Activated naive CD4-positive, alpha-beta T cell treated with anti-CD3 and anti-CD28 coated beads, Interleukin-2, amount 50 U/mL, for 16 hours (primary cell): ENCODE measurements at regions not wholly inside any gene's neighbourhood (a gene's known extent, or its start where the extent isn't known, plus 50 kb on each side); places are given as distances from the start of the nearest gene placed in this dataset.
"Not testable (repeated sequence)": the region's sequence is repeated elsewhere in the genome, so short reads cannot be mapped to it uniquely, and the experiment has no call there.

Experiments
- DNase-seq: peaks from one replicate; pipeline ENCODE4 v3.0.0-alpha.2; 2020

DNA sequence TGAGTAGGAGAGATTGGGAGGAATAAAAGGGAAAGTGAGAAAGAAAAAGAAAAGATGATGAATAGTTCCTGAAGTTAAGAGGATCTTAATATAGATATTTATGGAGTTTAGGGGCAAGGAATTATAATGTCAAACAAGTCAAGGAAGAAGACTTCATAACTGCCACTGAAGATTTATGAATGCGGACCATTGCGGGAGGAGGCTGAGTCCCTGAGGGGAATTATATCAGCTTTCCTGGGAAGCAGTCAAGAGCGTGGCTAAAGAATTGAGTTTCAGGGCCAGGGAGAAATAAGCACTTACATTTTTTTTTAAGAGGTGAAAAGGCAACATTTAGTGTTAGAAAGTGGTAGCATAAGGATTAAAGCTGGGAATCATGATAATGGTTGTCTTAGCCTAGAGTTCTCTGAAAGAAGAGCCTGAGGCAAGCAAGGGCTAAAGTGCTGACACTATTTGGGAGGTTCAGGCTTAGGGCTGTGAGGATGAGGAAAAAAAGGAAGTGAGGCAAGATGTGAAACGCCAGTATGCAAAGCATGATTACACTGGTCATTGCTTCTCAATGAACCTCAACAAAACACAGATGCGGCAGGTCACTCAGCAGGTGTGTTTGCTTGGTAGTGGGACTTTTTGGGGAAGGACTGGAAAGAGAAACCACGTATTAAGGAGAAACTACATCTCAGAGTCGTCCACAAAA, 217.1 kb downstream of the SLC4A3 start:
- no peak for DNase-seq

DNA sequence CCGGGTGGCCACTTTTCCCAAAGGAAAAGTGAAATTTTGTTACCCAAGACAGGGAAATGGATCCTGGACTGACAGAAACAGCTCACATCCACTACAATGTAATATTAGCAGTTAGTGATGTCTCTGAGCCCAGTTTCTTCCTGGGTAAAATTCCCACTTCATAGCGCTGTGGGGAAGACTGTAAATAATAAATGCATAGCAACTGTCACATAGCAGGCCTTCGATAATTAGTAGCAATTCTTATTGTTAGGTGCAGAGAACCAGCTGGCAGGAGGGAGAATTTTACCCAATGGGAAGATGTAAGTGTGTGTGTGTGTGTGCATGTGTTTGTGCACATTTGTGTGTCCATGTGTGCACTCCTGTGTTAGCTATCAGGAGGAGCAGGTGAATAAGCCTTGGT, 221.5 kb downstream of the SLC4A3 start:
- no peak for DNase-seq

DNA sequence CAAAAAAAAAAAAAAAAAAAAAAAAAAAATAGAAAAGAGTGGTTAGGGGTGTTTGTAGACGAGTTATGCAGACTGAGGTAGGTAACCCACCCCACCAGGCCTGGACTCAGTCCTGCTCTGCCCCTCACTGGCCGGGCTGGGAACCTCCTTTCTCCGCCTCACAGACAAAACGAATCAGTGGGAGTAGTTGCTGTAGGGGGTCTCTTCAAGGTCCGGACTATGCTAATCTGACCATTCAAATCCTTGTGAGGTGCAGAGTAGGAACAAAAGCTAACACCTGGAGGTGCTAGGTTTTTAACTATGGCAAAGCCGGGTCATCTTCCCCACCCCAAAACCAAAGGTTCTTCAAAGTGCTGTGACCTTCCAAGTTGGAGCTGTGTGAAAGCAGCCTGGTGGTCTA, 223.7 kb downstream of the SLC4A3 start:
- no peak for DNase-seq

DNA sequence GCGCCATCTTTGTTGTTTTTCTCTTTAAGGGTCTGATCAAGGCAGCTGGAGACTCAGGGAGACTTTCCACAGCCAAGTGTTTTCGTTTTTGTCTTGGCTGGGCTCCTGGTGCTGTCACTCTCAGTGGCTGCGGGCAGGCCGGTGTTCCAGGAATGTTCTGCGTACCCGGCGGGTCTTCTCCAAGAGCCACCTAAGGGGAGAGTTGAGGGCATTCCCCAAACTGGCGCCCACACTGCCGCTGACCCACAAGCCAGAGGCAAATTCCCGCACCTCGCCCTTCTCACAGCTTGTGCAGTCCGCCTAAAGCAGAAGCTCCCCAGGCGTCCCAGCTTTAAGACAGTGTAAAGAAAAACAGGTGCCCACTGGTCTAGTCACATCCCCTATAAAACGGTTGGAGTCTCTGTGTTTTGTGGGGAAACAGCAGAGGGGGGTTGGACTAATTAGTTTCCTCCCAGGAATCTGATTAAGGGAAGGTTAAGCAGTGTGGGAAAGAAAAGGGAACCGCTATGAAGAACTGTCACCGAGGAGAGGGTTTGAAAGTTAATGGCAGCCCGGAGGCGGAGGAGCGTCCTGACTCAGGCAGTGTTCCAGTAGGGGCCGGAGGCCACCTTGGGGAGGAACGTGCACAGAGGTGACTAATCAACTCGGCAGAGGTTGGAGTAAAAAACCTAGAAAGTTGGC, 224.5 kb downstream of the SLC4A3 start:
- DNase-seq, result no peak

DNA sequence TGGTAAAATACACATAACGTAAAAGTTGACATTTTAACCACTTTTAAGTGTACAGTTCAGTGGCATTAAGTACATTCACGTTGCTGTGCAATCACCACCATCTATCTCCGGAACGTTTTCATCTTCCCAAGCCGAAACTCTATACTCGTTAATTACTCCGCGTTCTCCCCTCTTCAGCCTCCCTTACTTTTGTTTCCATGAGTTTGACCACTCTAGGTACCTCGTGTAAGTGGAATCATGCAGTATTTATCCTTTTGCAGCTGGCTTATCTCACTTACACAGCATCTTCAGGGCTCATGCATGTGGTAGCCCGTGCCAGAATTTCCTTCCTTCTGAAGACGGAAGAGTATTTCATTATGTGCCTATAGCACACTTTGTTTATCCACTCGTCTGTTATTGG, 225.2 kb downstream of the SLC4A3 start:
- no peak for DNase-seq

DNA sequence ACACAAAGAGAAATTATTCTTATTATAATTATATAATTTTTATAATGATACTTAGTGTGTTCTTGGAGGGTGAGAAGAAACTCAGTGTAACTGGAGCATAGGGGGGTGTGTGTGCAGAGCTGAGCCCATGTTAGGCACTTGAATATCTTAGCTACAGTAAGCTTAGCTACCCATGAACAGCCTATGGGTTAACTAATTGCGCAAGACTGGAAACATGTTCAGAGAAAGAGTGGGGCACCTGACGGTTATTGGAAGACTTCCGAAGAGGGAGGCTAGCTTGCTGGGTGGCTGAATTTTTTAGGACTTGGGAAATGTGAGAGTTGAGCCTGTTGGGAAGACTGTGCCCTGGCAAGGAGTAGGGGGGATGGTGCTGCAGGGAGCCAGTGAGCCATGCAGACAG, 229.2 kb downstream of the SLC4A3 start:
- DNase-seq, result no peak

DNA sequence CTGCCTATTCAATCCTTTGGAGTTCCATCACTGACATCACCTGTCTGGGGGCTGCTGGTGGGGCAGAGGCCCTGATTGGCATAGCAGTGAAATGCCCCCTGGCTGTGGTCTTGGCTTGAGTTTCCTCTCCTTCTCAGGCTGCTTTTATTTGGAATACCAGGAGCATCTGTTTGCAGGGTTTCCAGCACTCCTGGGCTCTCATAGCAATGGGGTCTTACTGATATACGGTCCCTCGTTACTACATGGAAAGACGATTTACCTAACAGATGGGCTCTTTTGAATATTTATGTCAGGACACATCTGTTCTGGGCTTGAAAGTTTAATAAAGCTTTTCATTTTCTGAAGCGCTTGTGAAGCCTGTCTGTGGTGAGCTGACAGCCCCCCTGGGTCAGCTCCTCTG, 230.3 kb downstream of the SLC4A3 start:
- DNase-seq, result no peak

DNA sequence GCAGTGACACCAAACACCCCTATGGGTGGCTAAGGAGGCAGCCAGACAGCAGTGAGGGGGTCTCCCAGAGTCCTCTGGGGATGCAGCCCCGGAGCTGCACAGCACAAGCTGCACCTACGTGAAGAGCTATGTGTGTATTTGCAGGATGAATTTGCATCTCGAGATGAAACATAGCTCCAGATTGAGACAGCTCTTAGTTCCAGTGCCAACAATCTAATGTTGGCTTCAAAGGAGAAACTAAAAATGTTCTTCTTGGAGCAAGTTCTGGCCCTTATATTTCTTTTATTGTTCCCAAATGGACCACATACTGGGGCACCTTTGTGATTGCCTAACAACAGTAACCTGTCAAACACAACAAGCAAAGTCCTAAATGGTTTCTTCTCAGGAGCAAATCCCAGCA, 233.9 kb downstream of the SLC4A3 start:
- no peak for DNase-seq

DNA sequence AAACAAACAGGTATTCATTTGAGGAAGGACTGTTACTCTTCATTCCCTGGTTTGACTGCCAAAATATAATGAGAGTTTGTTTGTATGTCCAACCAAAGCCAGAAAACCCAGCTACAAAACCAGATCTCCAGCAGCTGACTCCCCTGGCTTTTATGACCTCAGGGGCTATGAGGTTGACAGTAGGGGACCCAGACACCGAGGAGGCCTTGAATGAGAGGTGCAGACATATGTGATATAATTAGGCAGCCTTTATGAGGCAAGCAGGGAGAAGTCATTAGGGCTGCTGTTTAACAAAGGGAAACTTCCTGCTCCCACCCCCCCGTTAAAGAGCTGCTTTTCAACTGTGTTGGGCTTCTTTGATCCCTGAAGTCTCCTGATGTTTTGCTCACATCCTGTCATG, 236.7 kb downstream of the SLC4A3 start:
- DNase-seq, result no peak

DNA sequence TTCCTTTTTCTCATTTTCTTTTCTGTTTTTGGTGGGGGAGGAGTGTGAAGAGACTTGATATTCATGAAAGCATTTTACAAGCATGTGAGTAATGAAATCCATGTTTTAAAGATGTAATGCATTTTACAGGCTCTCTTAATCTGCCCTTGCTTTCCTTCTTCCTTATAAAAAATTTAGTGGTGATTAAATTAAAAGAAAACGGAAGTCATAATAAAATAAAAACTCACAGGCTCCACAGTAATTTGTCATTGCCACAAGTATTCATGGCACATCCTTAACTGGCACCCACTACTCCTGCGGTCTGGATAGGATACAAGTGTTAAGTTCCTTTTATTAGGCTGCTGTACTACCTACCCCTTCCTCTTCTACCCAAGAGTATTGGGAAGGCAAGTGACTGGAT, 241.2 kb downstream of the SLC4A3 start:
- no peak for DNase-seq

DNA sequence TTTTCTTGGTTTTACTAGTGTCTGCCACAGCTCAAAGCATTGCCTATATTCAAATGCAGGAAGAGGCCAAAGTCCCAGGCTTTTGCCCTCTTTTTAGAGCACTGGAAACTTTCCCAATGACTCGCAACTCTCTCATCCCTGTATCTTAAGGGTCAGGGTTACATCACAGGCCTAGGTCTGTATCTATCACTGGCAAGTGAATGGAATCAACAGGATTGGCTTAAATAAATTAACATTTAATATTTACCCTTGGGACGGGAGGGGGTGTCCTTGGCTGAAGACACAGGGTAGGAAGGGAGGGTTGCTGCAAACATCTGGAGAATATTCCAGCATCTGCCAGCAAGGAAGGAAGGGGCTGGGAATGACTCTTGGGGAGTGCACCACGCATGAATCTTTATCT, 242.6 kb downstream of the SLC4A3 start:
- no peak for DNase-seq

DNA sequence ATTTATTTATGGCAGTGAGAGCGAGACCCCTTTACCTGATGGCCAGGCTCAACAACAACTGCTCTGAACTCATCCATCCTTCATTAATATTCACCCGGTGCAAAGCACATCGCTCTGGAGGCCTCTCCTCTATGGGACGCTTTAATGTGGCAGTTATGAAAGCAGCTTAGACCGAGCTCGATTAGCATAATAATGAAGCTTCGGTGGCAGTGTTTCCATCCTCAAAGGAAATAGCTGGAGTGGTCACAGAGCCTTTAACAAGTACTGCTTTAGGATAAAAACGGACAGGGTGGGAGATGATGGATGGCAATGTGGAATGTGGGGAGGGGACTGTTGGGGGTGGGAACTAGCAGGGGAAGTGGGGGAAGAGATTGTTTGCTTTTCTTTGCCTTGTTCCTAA, 243.9 kb downstream of the SLC4A3 start:
- no peak for DNase-seq

DNA sequence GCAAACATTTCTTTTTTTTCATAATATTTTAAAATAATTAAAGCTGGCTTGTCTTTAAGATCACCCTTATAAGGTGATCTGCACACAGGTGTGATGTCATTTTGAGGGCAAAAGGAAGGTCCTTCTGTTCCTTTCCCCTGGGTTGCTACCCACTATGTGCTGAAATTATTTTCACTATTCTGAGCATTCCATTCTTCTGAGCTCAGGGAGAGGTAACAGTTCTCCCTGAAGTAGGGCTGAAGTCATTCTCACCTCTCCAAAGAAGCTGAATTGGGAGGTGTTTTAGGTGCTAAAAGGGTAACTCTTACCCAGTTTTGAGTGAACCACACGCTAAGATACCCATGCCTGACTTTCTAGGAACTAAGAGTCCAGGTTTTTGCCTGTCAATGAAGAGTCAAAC, 247.6 kb downstream of the SLC4A3 start:
- DNase-seq, result no peak

DNA sequence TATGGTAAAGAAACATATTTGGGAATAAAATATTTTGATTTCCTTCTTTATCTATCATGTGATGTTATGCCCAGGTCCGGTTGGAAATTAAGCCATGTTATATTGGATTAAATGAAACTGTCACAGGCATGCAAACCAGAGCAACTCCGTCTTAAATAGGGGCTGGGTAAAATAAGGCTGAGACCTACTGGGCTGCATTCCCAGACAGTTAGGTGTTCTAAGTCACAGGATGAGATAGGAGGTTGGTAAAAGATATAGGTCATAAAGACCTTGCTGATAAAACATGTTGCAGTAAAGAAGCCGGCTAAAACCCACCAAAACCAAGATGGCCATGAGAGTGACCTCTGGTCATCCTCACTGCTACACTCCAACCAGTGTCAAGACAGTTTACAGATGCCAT, 248.6 kb downstream of the SLC4A3 start:
- DNase-seq, result not testable (repeated sequence)

DNA sequence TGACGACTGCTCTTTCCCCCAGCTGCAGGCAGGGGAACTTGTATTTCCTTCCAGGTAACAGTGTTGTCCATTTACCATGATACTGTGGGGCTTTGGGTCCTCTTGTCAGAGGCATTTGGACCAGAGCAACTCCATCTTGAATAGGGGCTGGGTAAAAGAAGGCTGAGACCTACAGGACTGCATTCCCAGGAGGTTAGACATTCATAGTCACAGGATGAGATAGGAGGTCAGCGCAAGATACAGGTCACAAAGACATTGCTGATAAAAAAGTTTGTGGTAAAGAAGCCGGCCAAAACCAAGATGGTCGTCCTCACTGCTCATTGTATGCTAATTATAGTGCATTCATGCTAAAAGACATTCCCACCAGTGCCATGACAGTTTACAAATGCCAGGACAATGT, 249.5 kb downstream of the SLC4A3 start:
- no peak for DNase-seq

DNA sequence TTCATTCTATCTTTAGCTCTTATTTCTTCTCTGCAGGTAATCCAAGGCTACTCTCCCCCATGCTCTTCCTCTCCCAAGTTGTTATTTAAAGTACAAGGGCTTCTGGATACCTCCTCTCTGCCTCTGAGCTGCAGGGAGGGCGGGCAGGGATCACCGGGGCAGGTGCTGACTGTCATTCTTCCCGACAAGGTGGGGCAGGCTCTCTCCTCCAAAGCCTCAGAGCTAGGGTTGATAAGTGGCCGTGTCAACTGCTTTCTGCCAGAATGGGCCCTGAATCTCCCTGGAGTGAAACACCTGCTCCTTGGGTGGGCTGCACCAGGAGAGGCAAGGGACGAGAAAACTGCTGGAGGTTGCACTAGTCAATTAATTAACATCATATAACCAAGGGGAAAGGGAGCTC, 250.3 kb downstream of the SLC4A3 start:
- no peak for DNase-seq

DNA sequence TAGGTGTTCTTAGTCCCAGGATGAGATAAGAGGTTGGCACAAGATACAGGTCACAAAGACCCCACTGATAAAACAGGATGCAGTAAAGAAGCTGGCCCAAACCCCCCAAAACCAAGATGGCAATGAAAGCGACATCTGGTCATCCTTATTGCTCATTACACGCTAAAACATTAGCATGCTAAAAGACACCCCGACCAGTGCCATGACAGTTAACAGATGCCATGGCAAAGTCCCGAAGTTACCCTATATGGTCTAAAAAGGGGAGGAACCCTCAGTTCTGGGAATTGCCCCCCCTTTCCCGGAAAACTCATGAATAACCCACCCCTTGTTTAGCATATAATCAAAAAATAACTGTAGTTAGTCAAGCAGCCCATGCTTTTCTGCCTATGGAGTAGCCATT, 251.1 kb downstream of the SLC4A3 start:
- no peak for DNase-seq

DNA sequence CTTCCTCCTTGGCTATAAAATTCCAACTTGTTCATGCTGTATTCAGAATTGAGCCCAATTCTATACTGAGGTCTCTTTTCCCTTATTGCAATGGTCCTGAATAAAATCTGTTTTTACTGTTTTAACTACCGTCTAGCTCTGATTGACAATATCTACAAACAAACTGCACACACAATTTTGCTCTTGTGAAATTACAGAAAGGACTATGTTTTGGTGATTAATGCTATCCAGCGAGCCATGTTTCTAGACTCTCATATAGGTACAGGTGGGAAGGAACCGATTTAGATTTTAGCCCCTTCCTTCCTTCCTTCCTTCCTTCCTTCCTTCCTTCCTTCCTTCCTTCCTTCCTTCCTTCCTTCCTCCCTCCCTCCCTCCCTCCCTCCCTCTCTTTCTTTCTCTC, 254.4 kb downstream of the SLC4A3 start:
- DNase-seq, result no peak

DNA sequence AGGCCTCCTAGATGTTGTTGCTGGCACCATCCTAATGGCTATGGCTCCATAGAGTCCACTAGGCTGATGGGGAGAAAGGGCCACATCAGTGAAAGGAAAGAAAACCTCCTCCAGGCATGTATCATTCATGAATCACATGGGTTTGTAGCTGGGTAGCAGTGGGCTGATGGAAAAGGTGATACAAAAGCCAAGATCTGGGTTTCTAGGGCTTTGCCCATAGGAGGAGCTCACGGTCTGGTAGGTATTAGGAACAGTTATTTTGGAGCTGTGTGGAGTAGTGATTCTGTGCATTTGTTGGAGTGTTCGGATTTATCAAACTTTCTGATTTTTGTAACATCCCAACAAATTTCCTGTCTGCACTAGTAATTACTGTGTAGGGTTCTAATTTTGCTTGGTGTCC, 259.2 kb downstream of the SLC4A3 start:
- DNase-seq, result no peak

DNA sequence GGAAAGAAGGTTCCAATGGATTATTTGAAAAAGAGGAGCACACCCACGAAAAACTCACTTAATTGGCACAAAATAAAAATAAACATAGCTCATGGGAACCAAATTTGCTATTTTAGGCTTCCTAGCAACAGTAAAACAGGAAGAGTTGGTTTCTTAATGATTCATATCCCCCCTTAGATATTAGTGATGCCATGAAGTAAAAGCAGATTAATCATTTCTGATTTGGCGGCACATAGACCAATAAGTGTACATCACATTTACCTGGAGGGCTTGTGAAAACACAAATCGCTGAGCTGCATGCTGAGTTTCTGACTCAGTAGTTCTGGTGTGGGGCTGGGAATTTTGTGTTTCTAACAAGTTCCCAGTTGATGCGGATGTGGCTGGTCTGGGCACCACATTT, 260.4 kb downstream of the SLC4A3 start:
- DNase-seq, result no peak

DNA sequence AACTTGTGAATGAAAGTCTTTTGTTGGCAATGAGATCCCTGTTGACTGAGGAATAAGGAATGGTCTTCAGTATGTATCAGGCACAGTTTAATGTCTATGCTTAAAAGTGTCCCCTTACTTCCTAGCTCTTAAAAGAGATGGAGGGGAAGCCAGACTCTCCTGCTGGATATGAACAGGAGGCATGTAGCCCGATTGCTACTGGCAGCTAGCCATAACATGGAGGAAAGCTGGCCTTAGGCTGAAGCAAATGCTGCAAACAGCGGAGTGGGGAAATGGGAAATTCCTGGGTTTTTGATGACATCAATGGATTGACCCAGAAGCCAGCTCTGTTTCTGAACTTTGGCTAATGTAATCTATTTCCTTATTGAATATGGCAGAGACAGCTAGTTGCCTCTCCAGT, 266.1 kb downstream of the SLC4A3 start:
- DNase-seq, result no peak

DNA sequence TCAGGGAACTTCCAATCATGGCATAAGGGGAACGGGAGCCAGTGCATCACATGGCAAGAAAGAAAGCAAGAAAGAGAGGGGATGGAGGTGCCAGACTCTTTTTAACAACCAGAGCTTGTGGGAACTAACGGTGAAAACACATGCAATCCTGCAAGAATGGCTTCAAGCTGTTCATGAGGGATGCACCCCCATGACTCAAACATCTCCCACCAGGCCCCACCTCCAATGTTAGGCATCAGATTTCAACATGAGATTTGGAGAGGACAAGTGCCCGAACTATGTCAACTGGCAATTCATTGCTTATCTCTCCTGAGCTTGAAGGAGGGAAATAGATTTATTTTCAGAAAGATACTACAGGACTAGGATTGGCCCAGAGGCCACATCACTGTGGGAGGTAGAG, 270.0 kb downstream of the SLC4A3 start:
- no peak for DNase-seq

DNA sequence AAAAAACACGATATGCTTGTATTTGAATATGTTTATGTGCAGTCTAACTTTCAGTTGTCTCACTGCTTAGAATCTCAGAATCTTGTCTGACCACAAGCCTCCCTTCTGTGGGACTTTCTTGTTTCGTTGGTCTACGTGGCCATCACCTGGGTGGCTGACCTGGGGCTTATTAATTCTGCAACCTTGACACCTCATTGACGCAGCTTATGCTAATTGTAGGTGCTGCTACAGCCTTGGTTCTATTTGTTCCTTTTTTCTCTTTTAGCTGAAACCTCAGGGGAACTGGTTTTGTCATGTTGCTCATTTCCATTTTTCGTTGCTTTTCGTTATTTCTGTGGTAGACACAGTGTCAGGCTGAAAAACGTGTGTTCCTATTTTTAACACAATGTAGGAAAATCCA, 273.7 kb downstream of the SLC4A3 start:
- DNase-seq, result no peak

DNA sequence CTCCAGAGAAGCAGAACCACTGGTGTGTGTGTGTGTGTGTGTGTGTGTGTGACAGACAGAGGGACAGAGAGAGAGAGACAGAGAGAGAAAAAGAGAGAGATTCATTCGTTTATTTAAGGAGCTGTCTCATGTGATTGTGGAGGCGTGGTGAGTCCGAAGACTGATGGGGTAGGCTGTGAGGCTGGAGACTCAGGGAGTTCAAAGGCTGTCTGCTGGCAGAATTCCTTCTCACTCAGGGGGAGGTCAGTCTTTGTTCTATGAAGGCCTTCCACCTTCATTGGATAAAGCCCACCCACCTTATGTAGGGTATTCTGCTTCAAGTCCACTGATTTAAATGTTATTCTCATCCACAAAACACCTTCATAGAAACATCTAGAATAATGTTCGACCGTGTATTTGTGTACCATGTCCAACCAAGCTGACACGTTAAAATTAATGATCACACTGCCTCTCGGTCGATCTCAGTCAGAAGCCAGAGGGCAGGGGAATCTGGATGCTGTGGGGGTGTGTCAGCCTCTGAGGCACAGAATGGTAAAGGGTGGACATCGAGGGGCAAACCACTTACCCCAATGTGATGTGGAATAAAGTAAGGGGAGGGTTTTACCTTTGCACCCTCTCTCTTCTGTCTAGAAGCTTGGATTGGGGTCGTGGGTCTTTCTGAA, 275.6 kb downstream of the SLC4A3 start:
- no peak for DNase-seq

DNA sequence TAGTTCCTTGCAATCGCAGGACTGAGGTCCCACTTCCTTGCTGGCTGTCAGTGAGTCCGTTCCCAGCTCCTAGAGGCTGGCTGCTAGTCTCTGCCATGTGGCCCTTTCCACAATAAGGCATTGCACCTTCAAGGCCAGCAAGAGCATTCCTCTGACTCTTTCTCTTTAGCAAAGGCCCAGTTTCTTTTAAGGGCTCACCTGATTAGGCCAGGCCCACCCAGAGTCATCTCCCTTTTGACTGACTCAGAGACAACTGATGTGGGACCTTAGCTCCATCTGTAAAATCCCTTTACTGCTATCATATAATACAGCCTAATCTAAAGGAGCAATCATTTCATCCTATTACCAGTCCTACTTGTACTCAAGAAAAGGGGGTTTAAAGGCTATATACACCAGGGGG, 278.2 kb downstream of the SLC4A3 start:
- DNase-seq, result no peak
